Mesothelial cell of epicardium (in vitro differentiated cells): ENCODE measurements at regions not wholly inside any gene's neighbourhood (a gene's known extent, or its start where the extent isn't known, plus 50 kb on each side); places are given as distances from the start of the nearest gene placed in this dataset.

ENCODE experiments used
- DNase-seq, 2 experiments: peaks; one replicate each; pipeline ENCODE4 v3.0.0; 2021; ENCODE audit warnings: low spot score in 2 of 2; ENCODE audit not compliant: unreplicated experiment in 2 of 2
- H3K27ac Mint-ChIP-seq: 2 replicates; pipeline ENCODE4 v1.8.0; 2021; ENCODE audit warnings: mixed read lengths
- H3K27me3 Mint-ChIP-seq: 2 replicates; pipeline ENCODE4 v1.8.0; 2021; ENCODE audit warnings: low read depth, mixed read lengths
- H3K36me3 Mint-ChIP-seq: 2 replicates; pipeline ENCODE4 v1.8.0; 2021; ENCODE audit warnings: mixed read lengths
- H3K4me1 Mint-ChIP-seq: 2 replicates; pipeline ENCODE4 v1.8.0; 2021; ENCODE audit warnings: mixed read lengths
- H3K4me3 Mint-ChIP-seq: 2 replicates; pipeline ENCODE4 v1.8.0; 2021; ENCODE audit warnings: mild to moderate bottlenecking, moderate library complexity, mixed read lengths
- H3K9me3 Mint-ChIP-seq: 2 replicates; pipeline ENCODE4 v1.8.0; 2021; ENCODE audit warnings: mixed read lengths
- TF ChIP-seq, protein P1 (sequence below): fragments of 200-600 bp; sonication (generic); IDR thresholded peaks from one replicate; pipeline ENCODE4 v1.5.0; 2021; ENCODE audit warnings: antibody characterized with exemption; ENCODE audit not compliant: unreplicated experiment

DNA sequence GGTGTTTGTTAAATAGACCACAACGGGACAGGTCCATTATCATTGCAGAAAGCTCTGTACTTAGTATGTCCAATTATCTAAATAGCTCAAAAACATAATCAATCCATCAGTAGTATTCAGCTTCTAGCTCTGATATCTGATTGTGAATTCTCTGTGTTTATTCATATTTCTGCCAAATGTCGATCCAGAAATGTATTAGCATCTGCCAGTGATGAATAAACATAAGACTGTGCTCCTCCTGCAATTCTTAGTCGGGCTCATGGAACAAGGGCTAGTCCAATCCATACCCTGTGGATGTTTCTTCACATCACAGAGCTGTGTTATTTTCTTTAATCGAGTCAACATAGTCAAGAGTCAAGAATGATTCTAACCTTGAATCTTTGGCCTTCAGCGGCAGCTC lies 1612.1 kb upstream of the WWC1 start:
- no peak for DNase-seq
- Mint-ChIP-seq H3K9me3 (peaks cover 4% of the 10 kb centered on the region), H3K4me3 (no peak overlapping the region), H3K4me1 (peaks cover 21% of the 10 kb centered on the region), H3K36me3 (no peaks in the 10 kb centered on the region), H3K27me3 (no peaks in the 10 kb centered on the region), H3K27ac (no peak overlapping the region)
- TF ChIP-seq, protein P1, sequence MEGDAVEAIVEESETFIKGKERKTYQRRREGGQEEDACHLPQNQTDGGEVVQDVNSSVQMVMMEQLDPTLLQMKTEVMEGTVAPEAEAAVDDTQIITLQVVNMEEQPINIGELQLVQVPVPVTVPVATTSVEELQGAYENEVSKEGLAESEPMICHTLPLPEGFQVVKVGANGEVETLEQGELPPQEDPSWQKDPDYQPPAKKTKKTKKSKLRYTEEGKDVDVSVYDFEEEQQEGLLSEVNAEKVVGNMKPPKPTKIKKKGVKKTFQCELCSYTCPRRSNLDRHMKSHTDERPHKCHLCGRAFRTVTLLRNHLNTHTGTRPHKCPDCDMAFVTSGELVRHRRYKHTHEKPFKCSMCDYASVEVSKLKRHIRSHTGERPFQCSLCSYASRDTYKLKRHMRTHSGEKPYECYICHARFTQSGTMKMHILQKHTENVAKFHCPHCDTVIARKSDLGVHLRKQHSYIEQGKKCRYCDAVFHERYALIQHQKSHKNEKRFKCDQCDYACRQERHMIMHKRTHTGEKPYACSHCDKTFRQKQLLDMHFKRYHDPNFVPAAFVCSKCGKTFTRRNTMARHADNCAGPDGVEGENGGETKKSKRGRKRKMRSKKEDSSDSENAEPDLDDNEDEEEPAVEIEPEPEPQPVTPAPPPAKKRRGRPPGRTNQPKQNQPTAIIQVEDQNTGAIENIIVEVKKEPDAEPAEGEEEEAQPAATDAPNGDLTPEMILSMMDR = no peak

DNA sequence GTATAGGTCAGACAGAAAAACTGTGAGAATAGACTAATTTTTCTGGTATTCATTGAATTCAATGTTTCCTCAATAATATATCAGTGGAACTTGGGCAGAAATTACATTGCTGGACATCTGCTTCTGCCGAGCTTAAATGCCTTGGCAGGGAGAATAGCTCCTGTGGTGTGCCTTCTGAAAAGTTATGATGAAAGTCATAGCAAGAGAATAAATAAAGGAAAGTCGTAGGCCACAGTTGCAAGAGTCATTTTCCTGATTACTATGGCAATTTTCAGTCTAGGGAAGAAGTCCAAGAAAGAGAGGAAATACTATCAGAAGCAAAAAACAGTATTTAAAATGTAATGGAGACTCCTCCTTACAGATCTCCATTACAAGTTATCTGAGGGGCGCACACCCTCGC lies 1596.1 kb upstream of the WWC1 start:
- H3K36me3 Mint-ChIP-seq = no peaks in the 10 kb centered on the region
- H3K4me1 Mint-ChIP-seq = peaks cover 20% of the 10 kb centered on the region
- no peak overlapping the region for H3K4me3 Mint-ChIP-seq
- no peak for DNase-seq
- TF ChIP-seq, protein P1 = no peak
- H3K27ac Mint-ChIP-seq = no peak overlapping the region
- H3K27me3 Mint-ChIP-seq = no peaks in the 10 kb centered on the region
- H3K9me3 Mint-ChIP-seq = peaks cover 10% of the 10 kb centered on the region

DNA sequence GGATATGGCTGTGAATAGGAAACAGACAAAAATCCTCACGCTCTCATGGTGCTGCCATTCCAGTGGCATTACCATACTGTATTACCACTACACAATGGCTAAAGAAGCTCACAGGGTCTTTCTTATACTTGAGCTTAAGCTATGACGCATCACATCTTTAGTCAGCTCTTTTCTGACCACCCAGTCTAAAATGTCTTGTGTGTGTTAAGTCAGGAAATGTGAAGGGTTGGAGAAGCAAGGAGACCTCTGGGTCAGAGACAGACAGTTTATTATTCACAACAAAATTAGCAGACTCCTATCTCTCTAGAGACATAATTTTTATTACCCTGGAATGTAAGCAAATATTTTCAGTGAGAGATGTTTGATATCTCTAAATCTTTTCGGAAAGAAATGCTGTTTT lies 1583.2 kb upstream of the WWC1 start:
- TF ChIP-seq, protein P1 = no peak
- peaks cover 5% of the 10 kb centered on the region for H3K9me3 Mint-ChIP-seq
- H3K4me3 Mint-ChIP-seq = no peak overlapping the region
- no peak for DNase-seq
- no peaks in the 10 kb centered on the region for H3K36me3 Mint-ChIP-seq
- peak overlapping the region; percentile 72 for H3K27ac Mint-ChIP-seq
- H3K27me3 Mint-ChIP-seq = no peaks in the 10 kb centered on the region
- H3K4me1 Mint-ChIP-seq = peaks cover 19% of the 10 kb centered on the region

DNA sequence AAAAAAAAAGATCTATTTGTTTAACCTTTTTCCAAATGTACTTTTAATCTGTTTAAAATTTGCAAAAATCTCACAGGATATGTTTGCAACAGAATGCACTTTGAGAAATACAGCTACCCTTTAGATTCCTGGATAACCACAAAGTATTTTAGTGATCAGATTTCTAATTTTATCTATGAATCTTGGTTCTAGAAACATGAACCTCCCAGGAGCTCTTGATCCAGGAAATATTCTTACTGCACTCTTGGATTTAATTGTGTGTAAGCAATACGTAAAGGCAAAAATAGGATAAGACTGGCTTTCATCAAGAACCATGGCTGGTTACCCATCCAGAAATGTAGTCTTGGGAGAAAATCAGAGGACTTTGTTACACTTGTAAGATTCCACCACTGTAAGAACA lies 1581.8 kb upstream of the WWC1 start:
- TF ChIP-seq, protein P1 = no peak
- no peaks in the 10 kb centered on the region for H3K36me3 Mint-ChIP-seq
- H3K9me3 Mint-ChIP-seq = peaks cover 10% of the 10 kb centered on the region
- no peak overlapping the region for H3K27ac Mint-ChIP-seq
- DNase-seq = no peak
- H3K4me3 Mint-ChIP-seq = no peak overlapping the region
- peaks cover 11% of the 10 kb centered on the region for H3K4me1 Mint-ChIP-seq
- H3K27me3 Mint-ChIP-seq = no peaks in the 10 kb centered on the region

DNA sequence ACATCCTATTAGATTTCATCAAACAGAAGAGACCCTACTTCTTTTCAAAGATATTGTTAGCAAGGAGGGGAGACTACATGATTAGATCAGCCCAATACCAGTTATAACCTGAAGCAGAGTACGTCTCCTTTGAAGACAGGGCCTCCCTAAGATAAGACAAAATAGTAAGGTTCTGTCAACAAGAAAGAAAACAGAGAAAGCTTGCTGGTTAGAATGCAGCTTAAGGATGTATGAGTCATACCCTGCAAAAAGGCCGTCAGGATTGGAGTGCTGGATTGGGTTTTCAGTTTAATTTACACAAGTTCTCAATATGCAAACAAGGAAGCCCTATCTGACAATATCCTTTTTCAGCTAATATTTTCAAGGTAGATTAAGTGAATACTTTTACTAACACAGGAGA lies 1581.2 kb upstream of the WWC1 start:
- H3K27ac Mint-ChIP-seq = peak overlapping the region; percentile 24
- H3K9me3 Mint-ChIP-seq = peaks cover 10% of the 10 kb centered on the region
- DNase-seq = no peak
- peaks cover 11% of the 10 kb centered on the region for H3K4me1 Mint-ChIP-seq
- TF ChIP-seq, protein P1 = no peak
- no peaks in the 10 kb centered on the region for H3K36me3 Mint-ChIP-seq
- no peak overlapping the region for H3K4me3 Mint-ChIP-seq
- no peaks in the 10 kb centered on the region for H3K27me3 Mint-ChIP-seq
